GM21723 (cell line): ENCODE measurements at regions not wholly inside any gene's neighbourhood (a gene's known extent, or its start where the extent isn't known, plus 50 kb on each side); places are given as distances from the start of the nearest gene placed in this dataset.

ENCODE experiments used
- ATAC-seq: cut with Tn5 transposase; IDR thresholded peaks from one replicate; pipeline ENCODE4 v1.9.1; 2021; ENCODE audit warnings: mild to moderate bottlenecking, moderate library complexity; ENCODE audit not compliant: unreplicated experiment

DNA sequence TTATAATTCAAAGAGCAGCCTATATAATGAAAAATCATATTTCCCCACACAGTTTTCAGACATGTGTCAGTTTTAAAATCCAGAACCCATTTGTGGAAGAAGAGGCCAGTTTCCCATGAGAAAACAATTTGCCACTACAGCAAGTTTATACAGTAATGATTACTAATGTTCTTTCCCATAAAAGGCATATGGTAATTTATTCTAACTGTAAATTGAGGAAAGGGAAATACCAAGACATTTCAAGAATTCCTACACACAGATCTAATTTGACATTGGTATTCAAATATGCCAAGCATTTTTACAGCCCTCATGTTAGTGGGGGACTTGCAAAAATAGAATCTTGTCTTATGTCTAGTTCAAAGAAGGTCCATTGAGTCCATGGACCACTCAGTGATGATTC is 1368.6 kb downstream of the FSTL5 start:
- no peak for ATAC-seq

GRCh38 chr4:160808174-160808573 is 1355.6 kb downstream of the FSTL5 start:
- ATAC-seq: no peak

DNA sequence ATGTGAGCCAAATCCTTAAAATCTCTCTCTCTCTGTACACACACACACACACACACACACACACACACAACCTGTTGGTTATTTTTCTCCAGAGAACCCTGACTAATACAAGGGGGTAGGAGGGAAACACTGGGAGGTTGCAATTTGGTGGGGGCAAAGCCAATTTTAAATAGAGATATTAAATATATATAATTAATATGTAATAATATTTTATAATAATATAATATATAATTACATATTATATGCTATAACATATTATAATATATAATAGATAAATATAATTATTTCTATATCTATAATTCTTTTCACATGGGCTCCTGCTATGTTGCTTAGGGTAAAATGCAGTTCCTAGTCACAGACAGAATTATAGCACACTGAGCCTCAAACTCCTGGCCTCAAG is 1354.2 kb downstream of the FSTL5 start:
- no peak for ATAC-seq

GRCh38 chr4:160810424-160810823 is 1353.4 kb downstream of the FSTL5 start:
- ATAC-seq: no peak

DNA sequence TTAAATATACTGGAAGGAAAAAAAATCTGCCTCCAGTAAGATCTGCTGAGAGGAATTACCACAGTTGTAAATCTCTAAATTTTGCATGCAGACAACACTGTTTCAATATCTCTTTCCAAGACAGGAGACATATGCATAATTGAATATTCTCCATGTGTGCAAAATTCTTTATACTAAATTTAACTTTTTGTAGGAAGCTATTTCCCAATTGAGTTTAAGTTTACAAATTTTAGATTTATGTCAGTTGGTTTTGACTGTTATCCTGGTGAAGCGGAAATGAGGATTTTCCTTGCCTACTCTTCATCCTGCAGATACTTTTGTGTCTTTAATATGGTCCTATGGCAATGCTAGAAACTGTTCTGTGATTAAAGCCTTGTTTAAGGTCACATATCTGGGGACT is 1352.9 kb downstream of the FSTL5 start:
- no peak for ATAC-seq

GRCh38 chr4:160811956-160812355 is 1351.8 kb downstream of the FSTL5 start:
- ATAC-seq: no peak

- ATAC-seq: no peak
Measured at GRCh38 chr4:160814726-160815125, 1349.1 kb downstream of the FSTL5 start.

GRCh38 chr4:160818571-160818970 is 1345.2 kb downstream of the FSTL5 start:
- no peak for ATAC-seq

DNA sequence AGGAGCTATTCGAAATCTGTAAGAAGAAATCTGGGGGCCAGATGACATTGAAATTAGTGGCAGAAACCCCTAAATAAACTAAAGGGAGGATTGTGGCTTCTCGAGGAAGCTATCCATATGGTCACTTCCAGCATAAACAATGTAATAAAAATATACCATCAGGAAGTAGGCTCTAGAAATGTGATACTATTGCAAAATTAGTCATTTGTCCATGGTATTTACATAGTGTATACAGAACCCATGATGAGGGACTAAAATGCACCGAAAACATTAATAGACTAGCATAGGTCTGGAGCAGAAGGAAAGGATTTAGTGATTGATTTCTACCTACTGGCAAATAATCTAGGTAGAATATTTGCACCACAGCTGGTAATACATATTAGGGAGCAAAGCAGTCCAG is 1344.0 kb downstream of the FSTL5 start:
- ATAC-seq: no peak

- ATAC-seq: no peak
Measured at GRCh38 chr4:160824481-160824880, 1339.3 kb downstream of the FSTL5 start.

GRCh38 chr4:160825644-160826338 is 1338.0 kb downstream of the FSTL5 start:
- no peak for ATAC-seq

GRCh38 chr4:160826339-160826679 is 1337.5 kb downstream of the FSTL5 start:
- no peak for ATAC-seq

DNA sequence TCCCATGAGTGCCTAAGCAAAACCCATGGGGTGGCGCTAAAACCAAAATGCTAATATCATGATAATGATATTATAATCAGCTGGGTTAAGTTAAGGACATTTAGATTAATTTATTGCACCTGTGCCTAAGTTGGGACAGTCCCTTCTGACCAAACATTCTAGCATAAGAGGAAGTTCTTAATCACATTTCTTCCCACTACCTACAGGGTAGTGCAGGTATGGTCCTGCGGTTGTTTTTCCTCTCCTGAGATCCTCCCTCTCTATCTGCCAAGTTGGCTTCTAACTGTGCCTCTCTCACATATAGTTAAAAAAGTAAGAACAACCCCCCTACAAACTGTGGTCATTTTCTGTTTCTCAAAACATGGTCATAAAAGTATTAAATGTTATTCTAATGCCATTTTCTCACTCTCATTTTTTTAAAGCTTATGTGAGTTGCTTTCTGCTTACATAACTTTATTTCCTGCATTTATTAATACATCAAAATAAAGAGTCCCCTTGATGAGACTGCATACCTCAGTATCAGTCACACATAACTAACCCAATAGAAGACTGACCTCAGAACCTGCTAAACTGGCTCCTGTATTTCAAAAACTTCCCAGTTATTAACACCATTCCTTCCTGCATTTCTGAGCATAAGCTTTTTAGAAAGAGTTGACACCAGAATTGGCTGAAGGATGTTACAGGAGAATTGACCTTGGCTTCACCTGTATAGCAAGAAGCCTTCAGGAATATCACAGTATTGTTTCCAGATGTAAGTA is 1332.5 kb downstream of the FSTL5 start:
- no peak for ATAC-seq

DNA sequence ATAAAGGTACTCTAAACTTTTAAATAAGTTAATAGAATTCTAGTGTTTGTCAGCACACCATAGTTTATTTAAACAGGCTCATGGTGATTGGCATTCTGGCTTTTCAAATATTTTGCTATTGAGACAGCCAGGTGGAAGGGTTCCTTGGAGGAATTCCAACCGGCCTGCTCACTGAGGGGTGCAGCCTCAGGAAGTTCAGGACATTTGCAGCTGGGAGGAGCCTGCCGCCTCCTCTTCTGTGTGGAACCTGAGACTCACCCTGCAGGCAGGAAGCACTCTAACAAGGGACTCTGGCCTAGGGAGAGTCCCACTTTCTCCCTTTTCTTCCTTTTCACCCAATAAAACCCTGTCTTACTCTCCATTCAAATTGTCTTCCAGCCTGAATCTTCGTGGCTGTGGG is 1328.0 kb downstream of the FSTL5 start:
- no peak for ATAC-seq

DNA sequence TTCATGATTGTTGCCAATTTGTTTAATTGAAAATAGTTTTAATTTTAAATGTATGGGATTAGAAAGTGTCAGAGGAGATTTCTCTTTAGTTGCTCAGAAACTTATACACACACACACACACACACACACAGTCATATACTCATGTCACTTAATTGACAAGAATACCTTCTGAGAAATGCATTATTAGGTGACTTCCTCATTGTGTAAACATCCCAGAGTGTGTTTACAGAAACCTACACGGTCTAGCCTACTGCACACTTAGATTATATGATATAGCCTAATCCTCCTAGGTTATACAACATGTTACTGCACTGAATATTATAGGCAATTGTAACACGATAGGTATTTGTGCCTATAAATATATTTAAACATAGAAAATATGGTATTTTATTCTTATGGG is 1327.4 kb downstream of the FSTL5 start:
- ATAC-seq: no peak

GRCh38 chr4:160846121-160846520 is 1317.7 kb downstream of the FSTL5 start:
- ATAC-seq: no peak

- no peak for ATAC-seq
Measured at GRCh38 chr4:160847228-160847627, 1316.6 kb downstream of the FSTL5 start.

- no peak for ATAC-seq
Measured at GRCh38 chr4:160848489-160848888, 1315.3 kb downstream of the FSTL5 start.

GRCh38 chr4:160848901-160849760 is 1314.7 kb downstream of the FSTL5 start:
- no peak for ATAC-seq

GRCh38 chr4:160864253-160864652 is 1299.5 kb downstream of the FSTL5 start:
- no peak for ATAC-seq

- ATAC-seq: no peak
Measured at GRCh38 chr4:160869899-160870298, 1293.9 kb downstream of the FSTL5 start.

GRCh38 chr4:160872491-160872890 is 1291.3 kb downstream of the FSTL5 start:
- ATAC-seq: no peak
